Fibroblast of peridontal ligament (primary cell): ENCODE measurements at regions not wholly inside any gene's neighbourhood (a gene's known extent, or its start where the extent isn't known, plus 50 kb on each side); places are given as distances from the start of the nearest gene placed in this dataset.

Source experiments
- DNase-seq: peaks from one replicate; pipeline ENCODE4 v3.0.0-alpha.2; 2010; ENCODE audit errors: extremely low read depth

GRCh38 chr14:104341532-104342434 is 203.4 kb downstream of the KIF26A start:
- no peak for DNase-seq

- DNase-seq = no peak
These were observed 204.3 kb downstream of the KIF26A start for GRCh38 chr14:104342435-104343293.

- DNase-seq = no peak
These were observed 204.9 kb downstream of the KIF26A start for GRCh38 chr14:104343294-104343625.

- no peak for DNase-seq
These were observed 205.6 kb downstream of the KIF26A start for GRCh38 chr14:104343690-104344640.

GRCh38 chr14:104344818-104345620 is 206.6 kb downstream of the KIF26A start:
- DNase-seq = no peak

- no peak for DNase-seq
These were observed 207.5 kb downstream of the KIF26A start for GRCh38 chr14:104345621-104346462.

GRCh38 chr14:104346608-104347007 is 208.2 kb downstream of the KIF26A start:
- no peak for DNase-seq

GRCh38 chr14:104348741-104349140 is 210.4 kb downstream of the KIF26A start:
- no peak for DNase-seq

GRCh38 chr14:104349950-104350349 is 211.6 kb downstream of the KIF26A start:
- DNase-seq = no peak

GRCh38 chr14:104350463-104351185 is 212.2 kb downstream of the KIF26A start:
- no peak for DNase-seq

- DNase-seq = no peak
These were observed 213.6 kb downstream of the KIF26A start for GRCh38 chr14:104351849-104352492.

- no peak for DNase-seq
These were observed 214.3 kb downstream of the KIF26A start for GRCh38 chr14:104352493-104353220.

GRCh38 chr14:104353221-104353920 is 215.0 kb downstream of the KIF26A start:
- no peak for DNase-seq

GRCh38 chr14:104353921-104354701 is 215.7 kb downstream of the KIF26A start:
- no peak for DNase-seq

- no peak for DNase-seq
These were observed 217.0 kb downstream of the KIF26A start for GRCh38 chr14:104355101-104356019.
